ENCODE measurements at regions not wholly inside any gene's neighbourhood (a gene's known extent, or its start where the extent isn't known, plus 50 kb on each side); places are given as distances from the start of the nearest gene placed in this dataset.

DNA sequence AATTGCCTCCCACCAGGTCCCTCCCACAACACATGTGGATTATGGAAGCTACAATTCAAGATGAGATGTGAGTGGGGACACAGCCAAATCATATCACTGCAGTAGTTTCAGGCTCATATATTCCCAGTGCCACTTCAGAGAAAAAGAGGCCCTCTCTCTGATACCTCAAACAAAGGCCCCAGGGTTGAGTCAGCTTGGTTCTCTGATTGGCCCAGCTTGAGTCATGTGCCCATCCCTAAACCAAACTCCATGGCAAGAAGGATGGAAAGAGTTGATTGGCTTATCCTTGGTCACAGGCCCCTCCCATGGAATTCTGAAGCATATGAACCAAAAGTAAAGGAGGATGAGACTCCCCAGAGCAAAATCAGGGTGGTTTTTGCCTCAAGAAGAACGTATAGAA, 75.9 kb upstream of the IRX6 start:
- Histone ChIP-seq H3K9me3 (ENCODE audit: control extremely low read depth in 1 of 3, control insufficient read depth in 2 of 3, insufficient read depth in 1 of 3, low read length in 2 of 3) (peaks cover 0 to 2% (median 0%) of the 10 kb centered on the region in 3 donors), H3K36me3 (replicated peaks in 1 of 2; ENCODE audit: control extremely low read depth in 1 of 2, control insufficient read depth in 1 of 2, extremely low read depth in 1 of 2, insufficient read depth in 2 of 2, low read length in 1 of 2) (no peaks in the 10 kb centered on the region), H3K27ac (ENCODE audit: low read length in 2 of 2) (no peak overlapping the region), H3K79me2 (ENCODE audit: control insufficient read depth, insufficient read depth, low read length) (no peaks in the 10 kb centered on the region), H3K27me3 (replicated peaks in 1 of 4; ENCODE audit: control extremely low read depth in 1 of 4, control insufficient read depth in 3 of 4, insufficient read depth in 4 of 4, low read length in 3 of 4) (peaks cover 0 to 4% (median 0%) of the 10 kb centered on the region in 4 experiments), H3K9ac (ENCODE audit: low read length) (no peak overlapping the region), H4K20me1 (ENCODE audit: control insufficient read depth, insufficient read depth, low read length, poor library complexity, severe bottlenecking) (no peaks in the 10 kb centered on the region), H3K4me2 (replicated peaks; ENCODE audit: low read depth, low read length, poor library complexity, severe bottlenecking) (no peak overlapping the region), H2AFZ (ENCODE audit: insufficient read depth, low read depth, low read length, poor library complexity, severe bottlenecking) (no peak overlapping the region), H3K4me3 (ENCODE audit: control extremely low read depth in 1 of 5, extremely low read depth in 1 of 5, insufficient read depth in 1 of 5, low read depth in 2 of 5, low read length in 4 of 5) (no peak overlapping the region), H3K4me1 (ENCODE audit: control insufficient read depth in 2 of 2, insufficient read depth in 2 of 2, low read length in 2 of 2) (no peaks in the 10 kb centered on the region)
- H3K4me1 Mint-ChIP-seq, result no peaks in the 10 kb centered on the region
- H3K27ac Mint-ChIP-seq, result no peak overlapping the region
- peaks cover 7% of the 10 kb centered on the region for H3K27me3 Mint-ChIP-seq
- intact Hi-C loops (cut with micrococcal nuclease), result no loop called here
- ChIA-PET POLR2A (no interaction called here), CTCF (no interaction called here)
- ATAC-seq (ENCODE audit: low read depth) (no peak), DNase-seq (no peak)
- H3K4me3 Mint-ChIP-seq, result no peak overlapping the region
- no peak for TF ChIP-seq EZH2 (IDR thresholded peaks at IDR 0.05; ENCODE audit: borderline replicate concordance, insufficient read depth, low read depth, low read length, poor library complexity, severe bottlenecking)
- TF ChIP-seq, protein P1, sequence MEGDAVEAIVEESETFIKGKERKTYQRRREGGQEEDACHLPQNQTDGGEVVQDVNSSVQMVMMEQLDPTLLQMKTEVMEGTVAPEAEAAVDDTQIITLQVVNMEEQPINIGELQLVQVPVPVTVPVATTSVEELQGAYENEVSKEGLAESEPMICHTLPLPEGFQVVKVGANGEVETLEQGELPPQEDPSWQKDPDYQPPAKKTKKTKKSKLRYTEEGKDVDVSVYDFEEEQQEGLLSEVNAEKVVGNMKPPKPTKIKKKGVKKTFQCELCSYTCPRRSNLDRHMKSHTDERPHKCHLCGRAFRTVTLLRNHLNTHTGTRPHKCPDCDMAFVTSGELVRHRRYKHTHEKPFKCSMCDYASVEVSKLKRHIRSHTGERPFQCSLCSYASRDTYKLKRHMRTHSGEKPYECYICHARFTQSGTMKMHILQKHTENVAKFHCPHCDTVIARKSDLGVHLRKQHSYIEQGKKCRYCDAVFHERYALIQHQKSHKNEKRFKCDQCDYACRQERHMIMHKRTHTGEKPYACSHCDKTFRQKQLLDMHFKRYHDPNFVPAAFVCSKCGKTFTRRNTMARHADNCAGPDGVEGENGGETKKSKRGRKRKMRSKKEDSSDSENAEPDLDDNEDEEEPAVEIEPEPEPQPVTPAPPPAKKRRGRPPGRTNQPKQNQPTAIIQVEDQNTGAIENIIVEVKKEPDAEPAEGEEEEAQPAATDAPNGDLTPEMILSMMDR (IDR thresholded peaks at IDR 0.05), result no peak
- no peaks in the 10 kb centered on the region for H3K9me3 Mint-ChIP-seq (ENCODE audit: insufficient read depth)
- WGBS (ENCODE audit: insufficient coverage), result 50% methylated on average over 1 of the region's 1 CpG

DNA sequence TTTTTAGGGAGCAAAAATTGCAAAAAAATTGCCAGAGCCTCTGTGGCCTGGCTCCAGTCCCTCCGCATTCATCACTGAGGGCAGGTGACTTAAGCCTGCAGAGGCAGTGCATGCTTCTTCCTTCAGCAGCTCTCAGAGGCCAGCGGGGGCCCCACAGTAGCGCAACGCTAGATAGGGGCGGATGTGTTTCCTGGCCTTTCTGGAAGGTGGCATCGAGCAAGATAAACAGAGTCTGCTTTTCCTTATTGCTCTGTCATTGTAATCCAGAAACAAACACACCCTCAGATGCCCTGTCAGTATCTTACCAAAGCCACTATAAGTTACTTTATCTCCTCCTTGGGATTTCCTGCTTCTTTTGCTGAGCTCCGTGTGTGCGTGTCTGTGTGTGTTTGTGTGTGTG, 75.5 kb upstream of the IRX6 start:
- no peak overlapping the region for H3K4me2 ChIP-seq (replicated peaks; ENCODE audit: low read depth, low read length, poor library complexity, severe bottlenecking)
- H3K4me3 ChIP-seq (ENCODE audit: control extremely low read depth in 1 of 5, extremely low read depth in 1 of 5, insufficient read depth in 1 of 5, low read depth in 2 of 5, low read length in 4 of 5), result no peak overlapping the region
- Mint-ChIP-seq H3K27me3 (peaks cover 7% of the 10 kb centered on the region), H3K9me3 (ENCODE audit: insufficient read depth) (no peaks in the 10 kb centered on the region), H3K4me1 (no peaks in the 10 kb centered on the region), H3K4me3 (no peak overlapping the region), H3K27ac (no peak overlapping the region)
- DNase-seq, result no peak
- peaks cover 0 to 4% (median 0%) of the 10 kb centered on the region in 4 experiments for H3K27me3 ChIP-seq (replicated peaks in 1 of 4; ENCODE audit: control extremely low read depth in 1 of 4, control insufficient read depth in 3 of 4, insufficient read depth in 4 of 4, low read length in 3 of 4)
- H2AFZ ChIP-seq (ENCODE audit: insufficient read depth, low read depth, low read length, poor library complexity, severe bottlenecking), result no peak overlapping the region
- intact Hi-C loops (cut with micrococcal nuclease), result no loop called here
- H3K27ac ChIP-seq (ENCODE audit: low read length in 2 of 2), result no peak overlapping the region
- H3K9ac ChIP-seq (ENCODE audit: low read length), result no peak overlapping the region
- H3K36me3 ChIP-seq (replicated peaks in 1 of 2; ENCODE audit: control extremely low read depth in 1 of 2, control insufficient read depth in 1 of 2, extremely low read depth in 1 of 2, insufficient read depth in 2 of 2, low read length in 1 of 2), result no peaks in the 10 kb centered on the region
- no peaks in the 10 kb centered on the region for H4K20me1 ChIP-seq (ENCODE audit: control insufficient read depth, insufficient read depth, low read length, poor library complexity, severe bottlenecking)
- ChIA-PET POLR2A (no interaction called here), CTCF (no interaction called here)
- H3K9me3 ChIP-seq (ENCODE audit: control extremely low read depth in 1 of 3, control insufficient read depth in 2 of 3, insufficient read depth in 1 of 3, low read length in 2 of 3), result peaks cover 0 to under 1% (median 0%) of the 10 kb centered on the region in 3 donors
- H3K4me1 ChIP-seq (ENCODE audit: control insufficient read depth in 2 of 2, insufficient read depth in 2 of 2, low read length in 2 of 2), result no peaks in the 10 kb centered on the region
- TF ChIP-seq EZH2 (IDR thresholded peaks at IDR 0.05; ENCODE audit: borderline replicate concordance, insufficient read depth, low read depth, low read length, poor library complexity, severe bottlenecking), result no peak
- TF ChIP-seq, protein P1 (IDR thresholded peaks at IDR 0.05), result no peak
- H3K79me2 ChIP-seq (ENCODE audit: control insufficient read depth, insufficient read depth, low read length), result no peaks in the 10 kb centered on the region
- WGBS (ENCODE audit: insufficient coverage), result 31% methylated on average over 6 of the region's 8 CpGs
- ATAC-seq (ENCODE audit: low read depth), result no peak
